Neuronal stem cell (in vitro differentiated cells): ENCODE measurements at regions not wholly inside any gene's neighbourhood (a gene's known extent, or its start where the extent isn't known, plus 50 kb on each side); places are given as distances from the start of the nearest gene placed in this dataset.

ENCODE experiments used
- DNase-seq: peaks from one replicate; pipeline ENCODE4 v3.0.0-alpha.2; 2013; ENCODE audit warnings: low spot score
- H2AFZ ChIP-seq: one replicate; pipeline ENCODE4 v1.6.1; 2013; ENCODE audit warnings: mild to moderate bottlenecking, low read length, inconsistent platforms
- H2AK5ac ChIP-seq: 2 replicates; pipeline ENCODE4 v1.6.1; 2013; ENCODE audit warnings: low read depth, mild to moderate bottlenecking, inconsistent platforms, low read length, moderate library complexity, mixed read lengths
- H2BK120ac ChIP-seq: 2 replicates; pipeline ENCODE4 v1.6.1; 2013; ENCODE audit warnings: low read depth, mild to moderate bottlenecking, inconsistent platforms, low read length, moderate library complexity, mixed read lengths
- H2BK12ac ChIP-seq: one replicate; pipeline ENCODE4 v1.6.1; 2013; ENCODE audit warnings: low read length, inconsistent platforms
- H2BK15ac ChIP-seq: 2 replicates; pipeline ENCODE4 v1.6.1; 2013; ENCODE audit warnings: mild to moderate bottlenecking, low read length, inconsistent platforms, mixed read lengths
- H2BK5ac ChIP-seq: one replicate; pipeline ENCODE4 v1.6.1; 2013; ENCODE audit warnings: inconsistent platforms, mild to moderate bottlenecking, low read length, moderate library complexity
- H3K14ac ChIP-seq: one replicate; pipeline ENCODE4 v1.6.1; 2013; ENCODE audit warnings: low read length, inconsistent platforms
- H3K18ac ChIP-seq: 2 replicates; pipeline ENCODE4 v1.6.1; 2013; ENCODE audit warnings: low read length, inconsistent platforms
- H3K23ac ChIP-seq: 2 replicates; pipeline ENCODE4 v1.6.1; 2013; ENCODE audit warnings: low read depth, mild to moderate bottlenecking, mixed read lengths, low read length, inconsistent platforms; ENCODE audit not compliant: poor library complexity
- H3K27ac ChIP-seq: replicated peaks from 3 replicates; pipeline ENCODE4 v1.5.1; 2013; ENCODE audit warnings: low read length, inconsistent platforms
- H3K27me3 ChIP-seq, 3 experiments: 2 replicates each; pipeline ENCODE4 v1.6.1; 2013; ENCODE audit warnings: low read length in 3 of 3, mild to moderate bottlenecking in 2 of 3, inconsistent platforms in 1 of 3, low read depth in 1 of 3, mixed read lengths in 1 of 3, moderate library complexity in 1 of 3; ENCODE audit not compliant: control insufficient read depth in 3 of 3, insufficient read depth in 3 of 3
- H3K36me3 ChIP-seq, 2 donors: replicated peaks in 1 of 2; 2 replicates each; pipeline ENCODE4 v1.6.1; 2013; ENCODE audit warnings: low read length in 2 of 2; ENCODE audit not compliant: control insufficient read depth in 2 of 2, insufficient read depth in 2 of 2
- H3K4ac ChIP-seq: 2 replicates; pipeline ENCODE4 v1.6.1; 2013; ENCODE audit warnings: inconsistent platforms, mild to moderate bottlenecking, low read length, moderate library complexity
- H3K4me1 ChIP-seq, 2 donors: 1 replicate in 1 of 2; 2 replicates in 1 of 2; pipeline ENCODE4 v1.6.1; 2013; ENCODE audit warnings: low read length in 2 of 2, low read depth in 1 of 2; ENCODE audit not compliant: control insufficient read depth in 2 of 2, insufficient read depth in 1 of 2
- H3K4me2 ChIP-seq: one replicate; pipeline ENCODE4 v1.6.1; 2013; ENCODE audit warnings: mild to moderate bottlenecking, low read length, inconsistent platforms; ENCODE audit not compliant: insufficient read depth, poor library complexity, severe bottlenecking
- H3K4me3 ChIP-seq, 2 donors: 2 replicates each; pipeline ENCODE4 v1.5.1; 2013; ENCODE audit warnings: low read length in 2 of 2, mild to moderate bottlenecking in 2 of 2, inconsistent platforms in 1 of 2, moderate library complexity in 1 of 2
- H3K79me1 ChIP-seq: one replicate; pipeline ENCODE4 v1.6.1; 2013; ENCODE audit warnings: low read depth, mild to moderate bottlenecking, inconsistent platforms, low read length, moderate library complexity
- H3K9ac ChIP-seq: one replicate; pipeline ENCODE4 v1.6.1; 2013; ENCODE audit warnings: mild to moderate bottlenecking, low read depth, low read length, inconsistent platforms; ENCODE audit not compliant: poor library complexity
- H3K9me3 ChIP-seq, 2 donors: replicated peaks in 1 of 2; 2 replicates each; pipeline versions ENCODE3 to v1.6.1; 2013; ENCODE audit warnings: low read length in 2 of 2, mild to moderate bottlenecking in 2 of 2, inconsistent platforms in 1 of 2, low read depth in 1 of 2, mixed read lengths in 1 of 2, moderate library complexity in 1 of 2; ENCODE audit not compliant: control insufficient read depth in 2 of 2, insufficient read depth in 1 of 2
- H4K8ac ChIP-seq: one replicate; pipeline ENCODE4 v1.6.1; 2013; ENCODE audit warnings: low read depth, mild to moderate bottlenecking, inconsistent platforms, low read length, moderate library complexity
- H4K91ac ChIP-seq: one replicate; pipeline ENCODE4 v1.6.1; 2013; ENCODE audit warnings: low read length, low read depth, mild to moderate bottlenecking, inconsistent platforms; ENCODE audit not compliant: poor library complexity
- WGBS, 2 donors: extraction: QIAGEN DNeasy Blood & Tissue Kit; methylation state at CpG; one replicate each; pipeline ENCODE4 v1.1.7; 2013; ENCODE audit warnings: missing lambda C conversion rate in 2 of 2, mixed read lengths in 1 of 2; ENCODE audit not compliant: insufficient read length in 2 of 2, insufficient replicate concordance in 1 of 2; ENCODE audit errors: extremely low coverage in 2 of 2; 5-methylcytosine and 5-hydroxymethylcytosine counted together

DNA sequence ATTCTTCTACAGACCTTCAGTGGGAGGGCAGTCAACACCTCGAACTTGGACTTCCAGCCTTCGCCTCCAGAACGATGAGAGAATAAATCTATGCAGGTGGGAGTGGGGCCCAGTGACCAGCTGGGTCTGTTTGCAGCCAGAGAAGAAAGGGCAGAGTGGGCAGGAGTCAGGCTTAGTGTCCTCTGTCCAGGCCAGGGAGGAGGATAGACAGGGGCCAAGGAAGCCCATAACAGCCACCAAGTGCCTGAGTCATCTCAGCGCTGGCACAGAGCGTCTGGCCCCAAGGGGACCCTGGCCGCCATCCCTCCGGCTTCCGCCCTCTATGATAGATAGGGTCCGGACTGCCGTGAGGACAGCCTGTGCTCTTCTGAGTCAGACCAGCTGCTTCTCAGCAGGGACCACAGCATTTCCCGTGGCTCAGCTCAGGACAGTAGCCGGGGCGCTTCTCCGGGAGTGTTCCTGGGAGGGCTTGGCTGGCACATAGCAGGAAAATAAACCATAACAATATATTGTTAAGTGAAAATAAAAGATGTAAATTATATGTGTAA lies 133.1 kb upstream of the C1orf174 start:
- Histone ChIP-seq H4K91ac (no peak overlapping the region), H3K18ac (peak overlapping the region; percentile 65), H3K4me1 (no peaks in the 10 kb centered on the region), H3K79me1 (no peaks in the 10 kb centered on the region), H3K9ac (no peak overlapping the region), H3K36me3 (no peaks in the 10 kb centered on the region), H4K8ac (peak overlapping the region; percentile 95), H2AFZ (no peak overlapping the region), H3K9me3 (peaks cover 0 to 1% of the 10 kb centered on the region in 2 donors), H2BK5ac (no peak overlapping the region), H3K4me3 (no peak overlapping the region), H3K4me2 (no peak overlapping the region), H2BK15ac (peak overlapping the region; percentile 26), H3K27me3 (no peaks in the 10 kb centered on the region), H3K23ac (no peak overlapping the region), H3K14ac (no peak overlapping the region), H2BK120ac (no peak overlapping the region), H3K4ac (no peak overlapping the region), H2AK5ac (no peak overlapping the region), H2BK12ac (no peak overlapping the region), H3K27ac (no peak overlapping the region)
- WGBS, 2 donors = no CpG with 5 or more reads among the region's 14 CpGs
- DNase-seq = no peak

DNA sequence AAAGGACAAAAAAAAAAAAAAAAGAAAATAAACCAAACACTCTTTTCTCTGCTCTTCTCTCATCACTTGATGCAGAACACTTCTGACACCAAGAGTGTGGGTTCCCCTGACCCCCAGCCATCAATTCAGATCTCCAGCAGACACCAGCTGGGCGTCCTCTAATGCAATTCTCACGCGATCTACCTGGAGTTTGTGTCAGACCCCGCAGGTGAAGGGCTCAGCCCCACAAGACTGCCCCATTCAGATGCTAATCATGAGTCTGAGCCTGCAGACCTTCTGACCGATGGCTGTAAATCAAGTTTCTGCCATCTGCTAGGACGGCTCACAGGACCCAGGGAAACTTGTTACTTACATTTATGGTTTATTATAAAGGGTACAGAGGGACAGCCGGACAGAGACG lies 133.6 kb upstream of the C1orf174 start:
- H3K4me3 ChIP-seq = no peak overlapping the region
- H3K4me2 ChIP-seq = no peak overlapping the region
- H2BK15ac ChIP-seq = no peak overlapping the region
- H3K18ac ChIP-seq = peak overlapping the region; percentile 48
- no peaks in the 10 kb centered on the region for H3K79me1 ChIP-seq
- no peak overlapping the region for H3K4ac ChIP-seq
- H3K27ac ChIP-seq = no peak overlapping the region
- no CpG with 5 or more reads among the region's 8 CpGs for WGBS, 2 donors
- H3K27me3 ChIP-seq = no peaks in the 10 kb centered on the region
- no peak overlapping the region for H2AK5ac ChIP-seq
- H4K8ac ChIP-seq = no peak overlapping the region
- no peaks in the 10 kb centered on the region for H3K36me3 ChIP-seq
- no peak overlapping the region for H3K9ac ChIP-seq
- no peak overlapping the region for H3K14ac ChIP-seq
- no peak overlapping the region for H2BK120ac ChIP-seq
- peaks cover 0 to 1% of the 10 kb centered on the region in 2 donors for H3K9me3 ChIP-seq
- H2BK12ac ChIP-seq = no peak overlapping the region
- H4K91ac ChIP-seq = no peak overlapping the region
- no peak overlapping the region for H2BK5ac ChIP-seq
- no peaks in the 10 kb centered on the region for H3K4me1 ChIP-seq
- no peak overlapping the region for H2AFZ ChIP-seq
- DNase-seq = no peak
- H3K23ac ChIP-seq = no peak overlapping the region

DNA sequence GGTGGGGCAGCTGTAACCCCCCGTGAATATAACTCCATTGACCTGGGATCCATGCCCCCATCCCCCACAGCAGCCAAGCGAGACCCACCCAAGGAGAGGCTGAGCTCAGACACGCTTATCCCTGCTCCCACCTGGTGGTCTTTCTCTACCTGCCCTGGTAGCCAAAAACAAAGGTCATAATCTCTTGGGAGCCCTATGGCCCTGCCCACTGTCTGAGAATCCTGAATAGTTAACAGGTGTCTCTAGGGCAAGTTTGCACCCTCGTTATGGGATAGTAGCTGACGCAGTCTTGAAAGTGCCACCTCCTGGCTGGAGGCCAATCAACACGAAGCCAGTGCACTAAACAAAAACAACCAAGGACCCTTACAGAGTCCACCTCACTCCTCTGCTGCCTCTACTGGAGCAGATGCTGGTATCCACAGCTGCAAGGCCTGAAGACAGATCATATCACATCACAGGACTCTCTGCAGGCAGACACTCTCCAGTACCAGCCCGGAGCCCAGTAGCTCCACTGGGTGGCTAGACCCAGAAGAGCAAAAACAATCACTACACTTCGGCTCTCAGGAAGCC lies 134.3 kb upstream of the C1orf174 start:
- H2BK12ac ChIP-seq = no peak overlapping the region
- DNase-seq = no peak
- H2BK5ac ChIP-seq = no peak overlapping the region
- H3K4ac ChIP-seq = no peak overlapping the region
- H3K14ac ChIP-seq = no peak overlapping the region
- no peak overlapping the region for H3K9ac ChIP-seq
- no peak overlapping the region for H4K91ac ChIP-seq
- H2BK120ac ChIP-seq = no peak overlapping the region
- H2BK15ac ChIP-seq = no peak overlapping the region
- no peaks in the 10 kb centered on the region for H3K79me1 ChIP-seq
- H3K18ac ChIP-seq = no peak overlapping the region
- WGBS, 2 donors = no CpG with 5 or more reads among the region's 8 CpGs
- H3K4me3 ChIP-seq = no peak overlapping the region
- H3K27me3 ChIP-seq = no peaks in the 10 kb centered on the region
- H2AFZ ChIP-seq = no peak overlapping the region
- peaks cover 0 to 1% of the 10 kb centered on the region in 2 donors for H3K9me3 ChIP-seq
- H3K36me3 ChIP-seq = no peaks in the 10 kb centered on the region
- H2AK5ac ChIP-seq = no peak overlapping the region
- H4K8ac ChIP-seq = no peak overlapping the region
- no peak overlapping the region for H3K4me2 ChIP-seq
- H3K27ac ChIP-seq = no peak overlapping the region
- no peak overlapping the region for H3K23ac ChIP-seq
- no peaks in the 10 kb centered on the region for H3K4me1 ChIP-seq

DNA sequence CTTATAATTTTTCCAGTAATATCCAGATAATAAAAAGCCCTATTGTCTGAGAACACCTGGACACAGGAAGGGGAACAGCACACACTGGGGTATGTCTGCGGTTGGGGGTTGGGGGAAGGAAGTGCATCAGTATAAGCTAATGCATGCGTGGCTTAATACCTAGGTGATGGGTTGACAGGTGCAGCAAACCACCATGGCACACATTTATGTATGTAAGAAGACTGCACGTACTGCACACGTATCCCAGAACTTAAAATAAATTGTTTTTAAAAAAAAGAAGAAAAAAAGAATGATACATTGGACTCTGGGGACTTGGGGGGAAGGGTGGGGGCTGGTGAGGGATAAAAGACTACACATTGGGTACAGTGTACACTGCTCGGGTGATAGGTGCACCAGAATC lies 144.9 kb upstream of the C1orf174 start:
- Histone ChIP-seq H4K8ac (no peak overlapping the region), H3K27ac (no peak overlapping the region), H2BK15ac (no peak overlapping the region), H2BK120ac (no peak overlapping the region), H3K18ac (no peak overlapping the region), H3K27me3 (peaks cover 0 to 6% (median 0%) of the 10 kb centered on the region in 3 experiments), H3K4ac (no peak overlapping the region), H3K9ac (no peak overlapping the region), H3K4me2 (no peak overlapping the region), H3K4me3 (no peak overlapping the region), H4K91ac (no peak overlapping the region), H2AK5ac (no peak overlapping the region), H3K23ac (no peak overlapping the region), H3K4me1 (no peaks in the 10 kb centered on the region), H2AFZ (no peak overlapping the region), H3K14ac (no peak overlapping the region), H3K9me3 (no peaks in the 10 kb centered on the region), H3K36me3 (no peaks in the 10 kb centered on the region), H2BK5ac (no peak overlapping the region), H2BK12ac (no peak overlapping the region), H3K79me1 (no peaks in the 10 kb centered on the region)
- WGBS, 2 donors = no CpG with 5 or more reads among the region's 5 CpGs
- no peak for DNase-seq
